GM06990 (cell line): ENCODE measurements at regions not wholly inside any gene's neighbourhood (a gene's known extent, or its start where the extent isn't known, plus 50 kb on each side); places are given as distances from the start of the nearest gene placed in this dataset.
A peak's percentile ranks its signal among the peaks of the same experiment; 100 is the strongest.

Source experiments
- DNase-seq: peaks from one replicate; pipeline ENCODE4 v3.0.0-alpha.2; 2011; ENCODE audit not compliant: insufficient read length; ENCODE audit errors: extremely low read depth
- H3K27me3 ChIP-seq: replicated peaks from 2 replicates; pipeline ENCODE4 v1.6.0; 2011; ENCODE audit warnings: low read length; ENCODE audit not compliant: control insufficient read depth, insufficient read depth
- H3K36me3 ChIP-seq: 2 replicates; pipeline ENCODE4 v1.5.1; 2011; ENCODE audit warnings: low read length; ENCODE audit not compliant: control insufficient read depth, insufficient read depth
- H3K4me3 ChIP-seq: replicated peaks from 2 replicates; pipeline ENCODE4 v1.5.1; 2011; ENCODE audit warnings: low read depth, mild to moderate bottlenecking, control low read depth, low read length
- CTCF ChIP-seq: IDR thresholded peaks from 2 replicates; pipeline ENCODE4 v1.5.1; 2011; ENCODE audit warnings: low read length, control low read depth, mild to moderate bottlenecking, inconsistent platforms; ENCODE audit not compliant: insufficient read depth, poor library complexity, severe bottlenecking

- Histone ChIP-seq H3K36me3 (no peaks in the 10 kb centered on the region), H3K4me3 (no peak overlapping the region), H3K27me3 (no peaks in the 10 kb centered on the region; the same call in 1 of the 2 replicates)
- no peak for DNase-seq
- TF ChIP-seq CTCF: no peak
Measured at GRCh38 chr20:40738976-40739375, 49.9 kb upstream of the MAFB start.

- H3K4me3 ChIP-seq: no peak overlapping the region
- no peaks in the 10 kb centered on the region; the same call in 1 of the 2 replicates for H3K27me3 ChIP-seq
- DNase-seq: no peak
- TF ChIP-seq CTCF: no peak
- no peaks in the 10 kb centered on the region for H3K36me3 ChIP-seq
Measured at GRCh38 chr20:40739841-40740240, 50.8 kb upstream of the MAFB start.

- peak; percentile 89 for TF ChIP-seq CTCF
Measured at GRCh38 chr20:40741507-40742106, 52.6 kb upstream of the MAFB start.

GRCh38 chr20:40743141-40743775 lies 54.2 kb upstream of the MAFB start:
- no peaks in the 10 kb centered on the region for H3K36me3 ChIP-seq
- no peak for TF ChIP-seq CTCF
- no peak overlapping the region for H3K4me3 ChIP-seq
- no peaks in the 10 kb centered on the region; the same call in 1 of the 2 replicates for H3K27me3 ChIP-seq
- no peak for DNase-seq

More at GRCh38 chr20:40741507-40742106, 52.6 kb upstream of the MAFB start:
- no peak overlapping the region for H3K4me3 ChIP-seq
- H3K27me3 ChIP-seq: no peaks in the 10 kb centered on the region; the same call in 1 of the 2 replicates
- no peaks in the 10 kb centered on the region for H3K36me3 ChIP-seq
- no peak for DNase-seq

- TF ChIP-seq CTCF: no peak
- H3K4me3 ChIP-seq: no peak overlapping the region
- DNase-seq: no peak
Measured at GRCh38 chr20:40744072-40744817, 55.2 kb upstream of the MAFB start.

More at GRCh38 chr20:40744072-40744817, 55.2 kb upstream of the MAFB start:
- Histone ChIP-seq H3K27me3 (no peaks in the 10 kb centered on the region), H3K36me3 (no peaks in the 10 kb centered on the region)
